Thyroid gland (tissue), 4 donors: ENCODE measurements at regions not wholly inside any gene's neighbourhood (a gene's known extent, or its start where the extent isn't known, plus 50 kb on each side); places are given as distances from the start of the nearest gene placed in this dataset.

ENCODE experiments used
- CTCF ChIP-seq, 6 experiments: fragments of 200-600 bp in 3 of 6; fragments of 450-650 bp in 3 of 6; sonication (generic) in 3 of 6; IDR thresholded peaks; one replicate each; pipeline ENCODE4 v1.5.1; 2016 to 2019; ENCODE audit warnings: antibody characterized with exemption in 6 of 6, mild to moderate bottlenecking in 2 of 6, inconsistent platforms in 1 of 6, moderate library complexity in 1 of 6
- POLR2A ChIP-seq, 2 donors: fragments of 450-650 bp; IDR thresholded peaks; one replicate each; pipeline ENCODE4 v1.6.1; 2017; ENCODE audit warnings: antibody characterized with exemption in 2 of 2, mild to moderate bottlenecking in 2 of 2, moderate library complexity in 1 of 2

- TF ChIP-seq CTCF (IDR thresholded peaks at IDR 0.05) (no peak), POLR2A (IDR thresholded peaks at IDR 0.05) (no peak)
These were observed 135.6 kb downstream of the GPR85 start for GRCh38 chr7:112951070-112951469.
